LNCaP clone FGC (cell line): ENCODE measurements at regions not wholly inside any gene's neighbourhood (a gene's known extent, or its start where the extent isn't known, plus 50 kb on each side); places are given as distances from the start of the nearest gene placed in this dataset.

Source experiments
- DNase-seq: peaks from one replicate; pipeline ENCODE4 v3.0.0-alpha.2; 2011; ENCODE audit warnings: low read depth
- H3K4me3 ChIP-seq: 2 replicates; pipeline ENCODE4 v1.5.1; 2011; ENCODE audit warnings: mild to moderate bottlenecking, low read depth, low read length, control low read depth
- TF ChIP-seq, protein P1 (sequence below): IDR thresholded peaks from 2 replicates; pipeline ENCODE4 v1.5.1; 2012; ENCODE audit warnings: mild to moderate bottlenecking; ENCODE audit not compliant: control insufficient read depth, insufficient read depth; ENCODE audit errors: extremely low read depth

DNA sequence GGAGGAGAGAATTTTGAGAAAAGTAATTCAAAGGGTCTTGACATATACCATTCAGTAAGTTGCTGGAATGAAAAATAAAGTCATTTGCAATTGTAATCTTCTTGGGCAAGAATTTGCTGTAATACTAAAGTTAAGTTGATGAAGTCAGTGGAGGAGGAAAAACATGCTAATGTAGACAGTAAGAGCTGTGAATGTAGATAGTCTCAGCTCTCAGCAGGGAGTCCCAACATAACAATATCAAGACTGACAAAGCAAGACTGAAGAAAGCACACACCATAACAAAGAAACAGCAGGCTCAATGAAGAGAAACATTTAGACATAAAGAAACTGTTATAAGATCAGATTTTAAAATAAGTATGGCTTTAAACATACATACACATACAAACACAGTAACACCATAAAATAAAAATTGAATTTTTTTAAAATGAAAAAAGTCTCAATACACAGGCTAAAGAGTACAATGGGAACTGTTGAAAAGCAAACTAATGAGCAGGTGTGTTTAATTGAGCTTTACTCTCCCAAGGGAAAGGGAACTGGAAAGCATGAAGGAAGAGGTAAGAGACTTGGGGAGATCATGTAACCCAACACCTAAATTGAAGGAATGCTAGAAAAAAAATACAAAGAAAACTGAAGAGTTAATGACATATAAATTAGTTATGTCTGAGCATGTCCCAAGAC, 336.3 kb upstream of the NCAM2 start:
- H3K4me3 ChIP-seq, result no peak overlapping the region
- TF ChIP-seq, protein P1, sequence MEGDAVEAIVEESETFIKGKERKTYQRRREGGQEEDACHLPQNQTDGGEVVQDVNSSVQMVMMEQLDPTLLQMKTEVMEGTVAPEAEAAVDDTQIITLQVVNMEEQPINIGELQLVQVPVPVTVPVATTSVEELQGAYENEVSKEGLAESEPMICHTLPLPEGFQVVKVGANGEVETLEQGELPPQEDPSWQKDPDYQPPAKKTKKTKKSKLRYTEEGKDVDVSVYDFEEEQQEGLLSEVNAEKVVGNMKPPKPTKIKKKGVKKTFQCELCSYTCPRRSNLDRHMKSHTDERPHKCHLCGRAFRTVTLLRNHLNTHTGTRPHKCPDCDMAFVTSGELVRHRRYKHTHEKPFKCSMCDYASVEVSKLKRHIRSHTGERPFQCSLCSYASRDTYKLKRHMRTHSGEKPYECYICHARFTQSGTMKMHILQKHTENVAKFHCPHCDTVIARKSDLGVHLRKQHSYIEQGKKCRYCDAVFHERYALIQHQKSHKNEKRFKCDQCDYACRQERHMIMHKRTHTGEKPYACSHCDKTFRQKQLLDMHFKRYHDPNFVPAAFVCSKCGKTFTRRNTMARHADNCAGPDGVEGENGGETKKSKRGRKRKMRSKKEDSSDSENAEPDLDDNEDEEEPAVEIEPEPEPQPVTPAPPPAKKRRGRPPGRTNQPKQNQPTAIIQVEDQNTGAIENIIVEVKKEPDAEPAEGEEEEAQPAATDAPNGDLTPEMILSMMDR, result no peak
- DNase-seq, result no peak

DNA sequence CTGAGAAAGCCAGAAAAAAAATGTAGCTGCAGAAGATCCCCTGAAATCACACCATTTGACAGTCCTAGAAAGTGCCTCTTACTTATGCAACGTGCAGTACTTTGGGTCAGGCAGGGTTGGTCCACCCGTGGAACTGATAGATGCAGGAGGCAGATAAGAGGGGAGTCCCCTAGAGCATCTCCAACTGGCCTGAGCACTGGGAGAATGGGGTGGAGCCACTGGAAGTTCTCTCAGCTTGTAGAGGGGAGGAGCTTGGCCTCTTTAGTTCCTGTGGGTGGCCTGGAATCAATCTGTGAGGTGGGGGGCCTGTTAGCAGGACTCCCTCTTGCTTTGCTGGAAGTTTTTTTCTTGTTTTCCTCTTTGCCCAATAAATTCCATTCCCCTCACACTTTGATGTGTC, 335.7 kb upstream of the NCAM2 start:
- TF ChIP-seq, protein P1, result no peak
- no peak overlapping the region for H3K4me3 ChIP-seq
- no peak for DNase-seq

DNA sequence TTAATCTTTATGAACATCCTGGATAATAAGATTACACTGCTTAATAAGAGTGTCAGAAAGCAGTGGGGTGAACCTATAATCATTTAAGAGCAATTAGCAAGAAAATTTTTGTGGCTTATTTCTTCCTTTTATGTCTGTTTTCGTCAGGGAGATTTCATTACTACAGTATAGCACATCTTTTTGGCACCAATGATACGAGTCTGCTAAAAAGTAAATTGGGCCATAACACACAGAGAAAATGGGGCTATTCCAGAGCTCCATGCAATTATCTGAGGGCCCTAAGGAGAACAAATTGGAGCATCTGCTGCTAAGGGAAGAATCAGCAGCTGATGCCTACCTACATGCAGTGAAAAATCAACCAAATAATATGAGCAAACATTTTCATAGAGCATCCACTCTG, 330.3 kb upstream of the NCAM2 start:
- no peak for DNase-seq
- no peak overlapping the region for H3K4me3 ChIP-seq
- TF ChIP-seq, protein P1, result no peak

DNA sequence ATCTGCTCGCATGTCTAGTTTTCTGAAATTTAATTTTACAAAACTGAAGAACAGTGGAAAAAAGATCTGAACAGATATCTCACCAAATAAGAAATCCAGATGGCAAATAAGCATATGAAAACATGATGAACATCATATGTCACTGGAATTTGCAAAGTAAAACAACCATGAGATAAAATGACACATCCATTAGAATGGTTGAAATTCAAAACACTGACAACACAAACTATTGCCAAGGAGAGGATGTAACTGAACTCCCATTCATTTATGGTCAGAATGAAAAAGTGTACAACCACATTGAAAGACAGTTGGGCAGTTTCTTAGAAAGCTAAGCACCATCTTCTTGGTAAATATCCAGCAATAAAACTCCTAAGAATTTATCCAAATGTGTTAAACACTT, 312.7 kb upstream of the NCAM2 start:
- no peak overlapping the region for H3K4me3 ChIP-seq
- DNase-seq, result no peak
- TF ChIP-seq, protein P1, result no peak

DNA sequence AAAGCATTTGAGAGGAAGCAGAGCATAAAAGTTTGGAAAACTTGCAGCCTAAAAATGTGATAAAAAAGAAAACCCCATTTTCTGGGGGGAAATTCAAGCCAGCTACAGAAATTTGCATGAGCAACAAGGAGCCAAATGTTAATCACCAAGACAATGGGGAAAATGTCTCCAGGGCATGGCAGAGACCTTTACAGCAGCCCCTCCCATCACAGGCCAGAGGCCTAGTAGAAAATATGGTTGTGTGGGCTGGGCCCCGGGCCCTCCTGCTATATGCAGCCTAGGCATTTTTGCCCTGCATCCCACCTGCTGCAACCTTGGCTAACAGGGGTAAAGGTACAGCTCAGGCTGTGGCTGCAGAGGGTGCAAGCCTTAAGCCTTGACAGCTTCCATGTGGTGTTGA, 299.6 kb upstream of the NCAM2 start:
- DNase-seq, result no peak
- TF ChIP-seq, protein P1, result no peak
- H3K4me3 ChIP-seq, result no peak overlapping the region

DNA sequence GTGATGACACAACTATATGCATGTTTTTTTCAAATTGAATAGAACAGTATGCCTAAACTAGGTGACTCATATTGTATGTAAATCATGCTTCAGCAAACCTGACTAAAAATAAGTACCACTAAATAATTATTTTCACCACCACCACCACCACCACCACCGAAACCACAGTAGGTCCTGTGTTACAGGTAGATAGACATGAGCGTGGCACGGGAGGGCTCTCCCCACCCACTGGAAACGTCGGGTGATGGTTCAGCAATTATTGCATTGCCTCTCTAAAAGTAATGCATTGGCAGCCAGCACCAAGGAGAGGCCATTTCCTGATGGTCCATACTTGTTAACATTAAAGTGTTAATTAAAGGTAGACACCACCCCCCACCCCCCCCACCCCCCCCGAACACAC, 297.0 kb upstream of the NCAM2 start:
- H3K4me3 ChIP-seq, result no peak overlapping the region
- no peak for DNase-seq
- TF ChIP-seq, protein P1, result no peak

DNA sequence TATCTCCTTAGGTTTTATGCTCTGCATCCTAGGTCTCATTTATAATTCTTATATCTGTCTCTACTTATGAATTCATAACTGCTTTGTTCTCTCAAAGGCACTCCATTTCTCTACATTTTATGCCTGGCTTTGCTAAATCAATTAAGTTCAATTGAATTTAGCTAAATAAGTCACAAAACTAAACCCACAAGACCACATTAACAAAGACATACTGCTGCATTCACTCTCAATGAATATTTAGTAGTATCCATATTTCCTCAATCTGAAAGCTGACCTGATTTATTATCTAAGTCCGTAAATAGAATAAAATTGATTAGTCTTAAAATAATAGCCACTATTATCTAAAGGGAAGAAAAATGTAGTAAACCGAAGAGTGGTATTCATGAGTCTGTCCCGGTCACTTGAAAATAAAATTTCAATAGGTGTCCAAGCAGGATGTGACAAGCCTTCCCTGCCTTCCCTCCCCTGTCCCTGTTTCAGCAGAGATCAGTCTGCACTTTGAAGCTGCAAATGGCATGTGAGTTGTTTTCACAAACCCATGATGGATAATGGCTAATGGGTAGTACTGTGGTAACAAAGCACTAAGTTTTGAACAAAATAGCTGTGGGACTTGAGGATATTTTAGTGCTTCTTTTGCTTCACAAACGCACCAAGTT, 295.0 kb upstream of the NCAM2 start:
- TF ChIP-seq, protein P1, result no peak
- no peak for DNase-seq

More for the DNA sequence above, 295.0 kb upstream of the NCAM2 start:
- H3K4me3 ChIP-seq, result no peak overlapping the region
